ENCODE measurements at regions not wholly inside any gene's neighbourhood (a gene's known extent, or its start where the extent isn't known, plus 50 kb on each side); places are given as distances from the start of the nearest gene placed in this dataset.

- no peak for TF ChIP-seq FOXP2 (optimal IDR thresholded peaks at IDR 0.05; ENCODE audit: borderline replicate concordance, extremely low read depth, extremely low read length, insufficient read depth)
These were observed 227.3 kb downstream of the ERMARD start for GRCh38 chr6:169978615-169979161.

GRCh38 chr6:169977434-169978265, 226.2 kb downstream of the ERMARD start:
- no peak for TF ChIP-seq REST (IDR thresholded peaks at IDR 0.05; ENCODE audit: insufficient read depth in 1 of 2, low read depth in 2 of 2, low read length in 2 of 2)
- no peak for TF ChIP-seq POLR2AphosphoS5 (IDR thresholded peaks at IDR 0.05; ENCODE audit: low read depth, low read length)
- TF ChIP-seq TAF1 (IDR thresholded peaks at IDR 0.05; ENCODE audit: borderline replicate concordance, insufficient read depth, low read length) = no peak
- TF ChIP-seq FOXP2 (optimal IDR thresholded peaks at IDR 0.05; ENCODE audit: borderline replicate concordance, extremely low read depth, extremely low read length, insufficient read depth) = no peak
- no peak for TF ChIP-seq SIN3A (IDR thresholded peaks at IDR 0.05; ENCODE audit: borderline replicate concordance, insufficient read depth, low read length)

GRCh38 chr6:169976301-169977081, 225.1 kb downstream of the ERMARD start:
- TF ChIP-seq REST (IDR thresholded peaks at IDR 0.05; ENCODE audit: insufficient read depth in 1 of 2, low read depth in 2 of 2, low read length in 2 of 2) = no peak
- TF ChIP-seq TAF1 (IDR thresholded peaks at IDR 0.05; ENCODE audit: borderline replicate concordance, insufficient read depth, low read length) = no peak
- TF ChIP-seq FOXP2 (optimal IDR thresholded peaks at IDR 0.05; ENCODE audit: borderline replicate concordance, extremely low read depth, extremely low read length, insufficient read depth) = no peak

GRCh38 chr6:169975701-169976100, 224.3 kb downstream of the ERMARD start:
- TF ChIP-seq REST (IDR thresholded peaks at IDR 0.05; ENCODE audit: insufficient read depth in 1 of 2, low read depth in 2 of 2, low read length in 2 of 2) = no peak
- TF ChIP-seq FOXP2 (optimal IDR thresholded peaks at IDR 0.05; ENCODE audit: borderline replicate concordance, extremely low read depth, extremely low read length, insufficient read depth) = no peak
- TF ChIP-seq TAF1 (IDR thresholded peaks at IDR 0.05; ENCODE audit: borderline replicate concordance, insufficient read depth, low read length) = no peak
- no peak for TF ChIP-seq SIN3A (IDR thresholded peaks at IDR 0.05; ENCODE audit: borderline replicate concordance, insufficient read depth, low read length)
- TF ChIP-seq POLR2AphosphoS5 (IDR thresholded peaks at IDR 0.05; ENCODE audit: low read depth, low read length) = no peak

- TF ChIP-seq POLR2AphosphoS5 (IDR thresholded peaks at IDR 0.05; ENCODE audit: low read depth, low read length) (no peak), FOXP2 (optimal IDR thresholded peaks at IDR 0.05; ENCODE audit: borderline replicate concordance, extremely low read depth, extremely low read length, insufficient read depth) (no peak), SIN3A (IDR thresholded peaks at IDR 0.05; ENCODE audit: borderline replicate concordance, insufficient read depth, low read length) (no peak), TAF1 (IDR thresholded peaks at IDR 0.05; ENCODE audit: borderline replicate concordance, insufficient read depth, low read length) (no peak), REST (IDR thresholded peaks at IDR 0.05; ENCODE audit: insufficient read depth in 1 of 2, low read depth in 2 of 2, low read length in 2 of 2) (no peak)
These were observed 223.9 kb downstream of the ERMARD start for GRCh38 chr6:169975286-169975685.
